CD14-positive monocyte (primary cell): ENCODE measurements at regions not wholly inside any gene's neighbourhood (a gene's known extent, or its start where the extent isn't known, plus 50 kb on each side); places are given as distances from the start of the nearest gene placed in this dataset.

Experiments used
- DNase-seq, 3 donors: peaks; one replicate each; pipeline ENCODE4 v3.0.0-alpha.2; 2011 to 2022
- H2AFZ ChIP-seq: 2 replicates; pipeline ENCODE4 v1.6.0; 2012; ENCODE audit warnings: mild to moderate bottlenecking, low read depth, low read length, inconsistent platforms; ENCODE audit not compliant: insufficient read depth, poor library complexity, severe bottlenecking
- H3K27ac ChIP-seq, 2 donors: 1 replicate in 1 of 2; 2 replicates in 1 of 2; pipeline ENCODE4 v1.5.1; 2012 to 2013; ENCODE audit warnings: low read length in 2 of 2, control low read depth in 1 of 2, inconsistent platforms in 1 of 2, low read depth in 1 of 2, mild to moderate bottlenecking in 1 of 2
- H3K27me3 ChIP-seq, 2 donors: one replicate each; pipeline versions ENCODE4 v1.6.0 to v1.6.1; 2011 to 2013; ENCODE audit warnings: low read length in 2 of 2; ENCODE audit not compliant: control insufficient read depth in 2 of 2, insufficient read depth in 2 of 2
- H3K36me3 ChIP-seq, 2 donors: replicated peaks in 1 of 2; 1 replicate in 1 of 2; 2 replicates in 1 of 2; pipeline versions ENCODE4 v1.5.1 to v1.6.1; 2012 to 2013; ENCODE audit warnings: low read length in 2 of 2, control low read depth in 1 of 2, inconsistent platforms in 1 of 2, mild to moderate bottlenecking in 1 of 2; ENCODE audit not compliant: insufficient read depth in 2 of 2, control insufficient read depth in 1 of 2
- H3K4me1 ChIP-seq, 2 donors: 1 replicate in 1 of 2; 2 replicates in 1 of 2; pipeline versions ENCODE4 v1.5.1 to v1.6.1; 2012 to 2013; ENCODE audit warnings: low read length in 2 of 2, control low read depth in 1 of 2, inconsistent platforms in 1 of 2, mild to moderate bottlenecking in 1 of 2, moderate library complexity in 1 of 2; ENCODE audit not compliant: insufficient read depth in 2 of 2, control insufficient read depth in 1 of 2
- H3K4me2 ChIP-seq: replicated peaks from 2 replicates; pipeline ENCODE3; 2012; ENCODE audit warnings: low read length, moderate library complexity, mild to moderate bottlenecking; ENCODE audit not compliant: poor library complexity, severe bottlenecking; ENCODE audit errors: extremely low read depth
- H3K4me3 ChIP-seq, 3 experiments: fragments of 200-600 bp in 1 of 3; sonication (generic) in 1 of 3; replicated peaks in 1 of 3; 1 replicate in 2 of 3; 2 replicates in 1 of 3; pipeline ENCODE4 v1.5.1; 2011 to 2013; ENCODE audit warnings: low read length in 3 of 3, mild to moderate bottlenecking in 3 of 3, control low read depth in 2 of 3, low read depth in 2 of 3, inconsistent platforms in 1 of 3, moderate library complexity in 1 of 3
- H3K79me2 ChIP-seq: 2 replicates; pipeline ENCODE4 v1.6.0; 2012; ENCODE audit warnings: mild to moderate bottlenecking, control low read depth, inconsistent platforms, low read length, moderate library complexity; ENCODE audit not compliant: insufficient read depth
- H3K9ac ChIP-seq: 2 replicates; pipeline ENCODE4 v1.6.0; 2017; ENCODE audit warnings: low read length, mild to moderate bottlenecking; ENCODE audit not compliant: insufficient read depth, poor library complexity, severe bottlenecking
- H3K9me3 ChIP-seq, 2 donors: replicated peaks in 1 of 2; 1 replicate in 1 of 2; 2 replicates in 1 of 2; pipeline versions ENCODE4 v1.5.1 to v1.6.1; 2012 to 2013; ENCODE audit warnings: low read length in 2 of 2, control low read depth in 1 of 2; ENCODE audit not compliant: control insufficient read depth in 1 of 2, insufficient read depth in 1 of 2
- H4K20me1 ChIP-seq: 2 replicates; pipeline ENCODE4 v1.6.0; 2012; ENCODE audit warnings: mild to moderate bottlenecking, low read length, control low read depth, moderate library complexity; ENCODE audit not compliant: insufficient read depth
- H3K27ac Mint-ChIP-seq, 7 donors: one replicate each; pipeline ENCODE4 v1.8.0; 2020; ENCODE audit warnings: mild to moderate bottlenecking in 7 of 7, mixed read lengths in 7 of 7, moderate library complexity in 6 of 7, inconsistent platforms in 2 of 7
- H3K27me3 Mint-ChIP-seq, 3 donors: one replicate each; pipeline ENCODE4 v1.8.0; 2021 to 2022; ENCODE audit warnings: low read depth in 3 of 3, mild to moderate bottlenecking in 3 of 3, mixed read lengths in 3 of 3, moderate library complexity in 3 of 3, inconsistent platforms in 1 of 3
- H3K36me3 Mint-ChIP-seq, 2 donors: one replicate each; pipeline ENCODE4 v1.8.0; 2020; ENCODE audit warnings: mixed read lengths in 2 of 2, inconsistent platforms in 1 of 2, mild to moderate bottlenecking in 1 of 2
- H3K4me1 Mint-ChIP-seq: one replicate; pipeline ENCODE4 v1.8.0; 2020; ENCODE audit warnings: mild to moderate bottlenecking, mixed read lengths
- H3K4me3 Mint-ChIP-seq, 2 donors: one replicate each; pipeline ENCODE4 v1.8.0; 2020; ENCODE audit warnings: mild to moderate bottlenecking in 2 of 2, mixed read lengths in 2 of 2, moderate library complexity in 1 of 2
- H3K9me3 Mint-ChIP-seq, 7 donors: one replicate each; pipeline ENCODE4 v1.8.0; 2020 to 2022; ENCODE audit warnings: mixed read lengths in 7 of 7, mild to moderate bottlenecking in 6 of 7, moderate library complexity in 6 of 7, inconsistent platforms in 2 of 7
- CTCF ChIP-seq: fragments of 200-600 bp; IDR thresholded peaks from one replicate; pipeline ENCODE4 v1.8.0; 2022; ENCODE audit warnings: antibody characterized with exemption, mild to moderate bottlenecking
- WGBS: methylation state at CpG from one replicate; pipeline ENCODE4 v1.1.5; 2013; ENCODE audit warnings: missing lambda C conversion rate; ENCODE audit not compliant: insufficient coverage; 5-methylcytosine and 5-hydroxymethylcytosine counted together
- intact Hi-C, 2 donors: fragments of 100-400 bp; cut with micrococcal nuclease; formaldehyde crosslinking; loops; one replicate each; pipeline versions ENCODE4 v1.15.0 to v1.15.1; 2023

GRCh38 chr14:87437158-87437557 lies 555.8 kb downstream of the GALC start:
- Histone ChIP-seq H3K27me3 (no peaks in the 10 kb centered on the region), H3K27ac (no peak overlapping the region), H3K36me3 (no peaks in the 10 kb centered on the region), H2AFZ (no peak overlapping the region), H3K4me3 (no peak overlapping the region), H3K9ac (no peak overlapping the region), H3K4me2 (no peak overlapping the region), H4K20me1 (no peaks in the 10 kb centered on the region), H3K9me3 (peaks cover 0 to 8% of the 10 kb centered on the region in 2 donors), H3K4me1 (no peaks in the 10 kb centered on the region), H3K79me2 (no peaks in the 10 kb centered on the region)
- Mint-ChIP-seq H3K4me3 (no peak overlapping the region), H3K4me1 (no peaks in the 10 kb centered on the region), H3K27ac (no peak overlapping the region), H3K9me3 (peaks cover 0 to 12% (median 3%) of the 10 kb centered on the region in 7 donors), H3K36me3 (no peaks in the 10 kb centered on the region), H3K27me3 (no peaks in the 10 kb centered on the region)
- no peak for TF ChIP-seq CTCF
- no CpG with 5 or more reads among the region's 2 CpGs for WGBS
- DNase-seq, result no peak
- intact Hi-C loops, result no loop called here

GRCh38 chr14:87434680-87435079 lies 558.3 kb downstream of the GALC start:
- Histone ChIP-seq H2AFZ (no peak overlapping the region), H3K27ac (no peak overlapping the region), H3K4me1 (no peaks in the 10 kb centered on the region), H3K9me3 (peaks cover 9 to 17% of the 10 kb centered on the region in 2 donors), H3K4me2 (no peak overlapping the region), H3K36me3 (no peaks in the 10 kb centered on the region), H3K4me3 (no peak overlapping the region), H3K79me2 (no peaks in the 10 kb centered on the region), H3K9ac (no peak overlapping the region), H3K27me3 (no peaks in the 10 kb centered on the region), H4K20me1 (no peaks in the 10 kb centered on the region)
- H3K9me3 Mint-ChIP-seq, result peaks cover under 1 to 14% (median 3%) of the 10 kb centered on the region in 7 donors
- no peak overlapping the region for H3K4me3 Mint-ChIP-seq
- no peaks in the 10 kb centered on the region for H3K4me1 Mint-ChIP-seq
- no CpG with 5 or more reads among the region's 1 CpG for WGBS
- H3K27me3 Mint-ChIP-seq, result peaks cover 0 to 3% (median 0%) of the 10 kb centered on the region in 3 donors
- no peak for TF ChIP-seq CTCF
- DNase-seq, result no peak
- no peaks in the 10 kb centered on the region for H3K36me3 Mint-ChIP-seq
- intact Hi-C loops, result no loop called here
- H3K27ac Mint-ChIP-seq, result no peak overlapping the region
